OCI-LY7 (cell line): ENCODE measurements at regions not wholly inside any gene's neighbourhood (a gene's known extent, or its start where the extent isn't known, plus 50 kb on each side); places are given as distances from the start of the nearest gene placed in this dataset.

Source experiments
- EZH2phosphoT487 ChIP-seq: fragments of 200-600 bp; sonication (generic); IDR thresholded peaks from 2 replicates; pipeline ENCODE4 v1.6.1; 2018; ENCODE audit warnings: low read depth, borderline replicate concordance, mild to moderate bottlenecking, mixed run types, antibody characterized with exemption, low read length, moderate library complexity, mixed read lengths
- TF ChIP-seq, protein P1 (sequence below): fragments of 200-600 bp; sonication (generic); conservative IDR thresholded peaks from 2 replicates; pipeline ENCODE4 v1.5.1; 2014; ENCODE audit warnings: mild to moderate bottlenecking, antibody characterized with exemption, low read length, moderate library complexity, mixed read lengths

DNA sequence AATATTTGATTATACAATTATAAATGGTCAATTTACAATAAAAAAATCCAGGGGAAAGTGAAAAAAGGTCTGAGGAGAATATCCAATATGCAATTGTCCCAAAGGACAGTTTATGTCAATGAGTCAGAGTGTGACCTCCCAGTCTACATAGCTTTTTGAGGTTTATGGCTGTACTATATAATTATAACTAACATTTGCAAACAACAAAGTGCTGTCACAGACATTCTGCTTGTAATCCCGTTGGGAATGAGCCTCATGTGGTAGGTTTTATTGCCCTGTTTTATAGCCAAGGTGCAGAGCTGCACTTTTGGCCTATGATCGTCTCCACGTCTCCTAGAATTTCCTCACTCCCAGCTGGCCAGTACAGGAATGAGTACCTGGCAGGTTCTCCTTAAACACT lies 103.8 kb downstream of the ADSS2 start:
- TF ChIP-seq, protein P1, sequence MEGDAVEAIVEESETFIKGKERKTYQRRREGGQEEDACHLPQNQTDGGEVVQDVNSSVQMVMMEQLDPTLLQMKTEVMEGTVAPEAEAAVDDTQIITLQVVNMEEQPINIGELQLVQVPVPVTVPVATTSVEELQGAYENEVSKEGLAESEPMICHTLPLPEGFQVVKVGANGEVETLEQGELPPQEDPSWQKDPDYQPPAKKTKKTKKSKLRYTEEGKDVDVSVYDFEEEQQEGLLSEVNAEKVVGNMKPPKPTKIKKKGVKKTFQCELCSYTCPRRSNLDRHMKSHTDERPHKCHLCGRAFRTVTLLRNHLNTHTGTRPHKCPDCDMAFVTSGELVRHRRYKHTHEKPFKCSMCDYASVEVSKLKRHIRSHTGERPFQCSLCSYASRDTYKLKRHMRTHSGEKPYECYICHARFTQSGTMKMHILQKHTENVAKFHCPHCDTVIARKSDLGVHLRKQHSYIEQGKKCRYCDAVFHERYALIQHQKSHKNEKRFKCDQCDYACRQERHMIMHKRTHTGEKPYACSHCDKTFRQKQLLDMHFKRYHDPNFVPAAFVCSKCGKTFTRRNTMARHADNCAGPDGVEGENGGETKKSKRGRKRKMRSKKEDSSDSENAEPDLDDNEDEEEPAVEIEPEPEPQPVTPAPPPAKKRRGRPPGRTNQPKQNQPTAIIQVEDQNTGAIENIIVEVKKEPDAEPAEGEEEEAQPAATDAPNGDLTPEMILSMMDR, result no peak
- no peak for TF ChIP-seq EZH2phosphoT487
